ENCODE measurements at regions not wholly inside any gene's neighbourhood (a gene's known extent, or its start where the extent isn't known, plus 50 kb on each side); places are given as distances from the start of the nearest gene placed in this dataset.

GRCh38 chr5:109533751-109534272, 124.0 kb upstream of the PJA2 start:
- CTCF ChIA-PET: no interaction called here

GRCh38 chr5:109532773-109533364, 123.1 kb upstream of the PJA2 start:
- TF ChIP-seq CTCF (IDR thresholded peaks at IDR 0.05): no peak
- Mint-ChIP-seq H3K27me3 (peaks cover 13% of the 10 kb centered on the region), H3K27ac (no peak overlapping the region), H3K4me1 (ENCODE audit: low read depth) (no peaks in the 10 kb centered on the region), H3K4me3 (no peak overlapping the region), H3K9me3 (no peaks in the 10 kb centered on the region), H3K36me3 (ENCODE audit: low read depth) (no peaks in the 10 kb centered on the region)
- Histone ChIP-seq H3K4me1 (ENCODE audit: insufficient read depth, low read length) (no peaks in the 10 kb centered on the region), H3K36me3 (ENCODE audit: insufficient read depth, low read length) (no peaks in the 10 kb centered on the region), H3K4me3 (ENCODE audit: low read length) (no peak overlapping the region), H3K27me3 (ENCODE audit: control insufficient read depth in 1 of 2, insufficient read depth in 2 of 2, low read length in 2 of 2) (peaks cover 0 to 3% of the 10 kb centered on the region in 2 experiments), H3K27ac (ENCODE audit: low read depth in 1 of 2, low read length in 2 of 2) (no peak overlapping the region), H3K9me3 (ENCODE audit: control insufficient read depth in 1 of 2, insufficient read depth in 1 of 2, low read length in 2 of 2) (no peaks in the 10 kb centered on the region)
- ATAC-seq (ENCODE audit: poor library complexity): no peak
- ChIA-PET POLR2A (no interaction called here), CTCF (no interaction called here)
- no peak for DNase-seq
- intact Hi-C loops (cut with DNase I, micrococcal nuclease): no loop called here

More at GRCh38 chr5:109533751-109534272, 124.0 kb upstream of the PJA2 start:
- Mint-ChIP-seq H3K27ac (no peak overlapping the region), H3K9me3 (no peaks in the 10 kb centered on the region), H3K36me3 (ENCODE audit: low read depth) (no peaks in the 10 kb centered on the region), H3K4me1 (ENCODE audit: low read depth) (no peaks in the 10 kb centered on the region), H3K4me3 (no peak overlapping the region), H3K27me3 (peaks cover 17% of the 10 kb centered on the region)
- POLR2A ChIA-PET: no interaction called here
- Histone ChIP-seq H3K27ac (ENCODE audit: low read depth in 1 of 2, low read length in 2 of 2) (no peak overlapping the region), H3K27me3 (ENCODE audit: control insufficient read depth in 1 of 2, insufficient read depth in 2 of 2, low read length in 2 of 2) (peaks cover 0 to 3% of the 10 kb centered on the region in 2 experiments), H3K36me3 (ENCODE audit: insufficient read depth, low read length) (no peaks in the 10 kb centered on the region), H3K4me3 (ENCODE audit: low read length) (no peak overlapping the region), H3K4me1 (ENCODE audit: insufficient read depth, low read length) (no peaks in the 10 kb centered on the region), H3K9me3 (ENCODE audit: control insufficient read depth in 1 of 2, insufficient read depth in 1 of 2, low read length in 2 of 2) (no peaks in the 10 kb centered on the region)
- intact Hi-C loops (cut with DNase I, micrococcal nuclease): no loop called here
- DNase-seq (no peak), ATAC-seq (ENCODE audit: poor library complexity) (no peak)
- no peak for TF ChIP-seq CTCF (IDR thresholded peaks at IDR 0.05)

- ATAC-seq (ENCODE audit: poor library complexity) (no peak), DNase-seq (no peak)
- H3K4me3 ChIP-seq (ENCODE audit: low read length): no peak overlapping the region
- CTCF ChIA-PET: no interaction called here
- Mint-ChIP-seq H3K27me3 (peaks cover 6% of the 10 kb centered on the region), H3K4me3 (no peak overlapping the region), H3K36me3 (ENCODE audit: low read depth) (no peaks in the 10 kb centered on the region), H3K27ac (no peak overlapping the region), H3K9me3 (no peaks in the 10 kb centered on the region), H3K4me1 (ENCODE audit: low read depth) (no peaks in the 10 kb centered on the region)
- peaks cover 0 to 3% of the 10 kb centered on the region in 2 experiments for H3K27me3 ChIP-seq (ENCODE audit: control insufficient read depth in 1 of 2, insufficient read depth in 2 of 2, low read length in 2 of 2)
- no peak overlapping the region for H3K27ac ChIP-seq (ENCODE audit: low read depth in 1 of 2, low read length in 2 of 2)
- TF ChIP-seq CTCF (IDR thresholded peaks at IDR 0.05): no peak
- H3K4me1 ChIP-seq (ENCODE audit: insufficient read depth, low read length): no peaks in the 10 kb centered on the region
- H3K36me3 ChIP-seq (ENCODE audit: insufficient read depth, low read length): no peaks in the 10 kb centered on the region
- POLR2A ChIA-PET: no interaction called here
- H3K9me3 ChIP-seq (ENCODE audit: control insufficient read depth in 1 of 2, insufficient read depth in 1 of 2, low read length in 2 of 2): no peaks in the 10 kb centered on the region
- intact Hi-C loops (cut with DNase I, micrococcal nuclease): no loop called here
These were observed 121.5 kb upstream of the PJA2 start for GRCh38 chr5:109531262-109531661.
